HG02981 (cell line): ENCODE measurements at regions not wholly inside any gene's neighbourhood (a gene's known extent, or its start where the extent isn't known, plus 50 kb on each side); places are given as distances from the start of the nearest gene placed in this dataset.

ENCODE experiments used
- ATAC-seq: cut with Tn5 transposase; IDR thresholded peaks from one replicate; pipeline ENCODE4 v1.9.1; 2021; ENCODE audit warnings: mild to moderate bottlenecking, moderate library complexity; ENCODE audit not compliant: unreplicated experiment

DNA sequence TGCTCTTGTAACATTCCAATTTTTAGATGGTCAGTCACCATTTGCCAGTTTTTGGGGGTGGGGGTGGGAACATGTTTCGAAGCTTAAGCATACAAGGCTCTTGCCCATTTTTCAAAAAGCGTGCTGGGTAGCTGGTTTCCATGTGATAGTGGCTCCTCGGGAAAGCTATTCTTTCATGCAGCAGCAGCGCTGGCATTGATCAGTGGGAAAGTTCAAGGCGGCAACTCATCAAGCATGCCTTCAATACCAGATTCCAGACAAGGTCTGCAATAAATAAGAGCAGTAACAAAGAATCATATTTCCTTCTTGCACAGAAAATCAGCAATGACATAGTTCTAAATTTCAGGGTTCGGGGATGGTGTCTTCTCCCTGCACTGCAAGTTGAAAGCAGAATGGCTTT, 133.5 kb upstream of the ONECUT1 start:
- no peak for ATAC-seq

DNA sequence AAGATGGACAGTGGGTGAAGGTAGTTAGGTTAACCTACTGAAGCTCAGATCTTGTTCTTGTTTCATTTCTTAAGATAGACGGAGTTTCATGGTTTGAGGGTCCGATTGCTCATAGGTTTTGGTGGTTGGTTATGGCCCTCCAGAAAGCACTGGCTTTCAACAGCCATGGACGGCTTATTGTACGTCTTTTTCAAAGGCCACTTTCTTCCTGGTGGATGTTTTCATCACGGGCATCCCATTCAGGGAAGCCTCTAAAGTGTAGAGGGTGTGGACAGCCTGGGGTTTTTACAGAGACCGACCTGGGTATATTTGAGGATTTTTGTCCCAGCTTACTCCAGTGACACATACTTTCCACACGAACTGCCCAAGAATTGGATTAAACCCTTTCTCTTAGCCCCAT, 132.7 kb upstream of the ONECUT1 start:
- ATAC-seq: no peak

DNA sequence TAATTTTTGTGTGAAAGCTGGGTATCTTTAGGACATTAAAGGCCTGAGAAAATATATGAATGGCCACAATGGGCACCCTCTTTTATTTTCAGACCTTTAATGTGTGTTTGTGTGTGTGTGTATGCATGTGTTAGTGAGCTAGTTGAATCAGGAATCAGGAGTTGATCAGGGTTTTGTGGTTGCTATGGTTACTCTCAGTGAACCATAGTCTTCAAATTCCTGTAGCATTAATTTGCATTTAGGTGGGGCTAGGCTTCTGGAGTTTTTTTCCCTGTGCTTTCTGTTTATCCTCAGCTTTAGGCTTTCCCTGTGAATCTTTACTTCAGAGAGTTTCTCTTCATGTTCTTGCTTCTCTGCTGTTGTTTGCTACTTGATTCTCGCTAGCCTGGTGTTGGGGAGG, 122.0 kb upstream of the ONECUT1 start:
- no peak for ATAC-seq

DNA sequence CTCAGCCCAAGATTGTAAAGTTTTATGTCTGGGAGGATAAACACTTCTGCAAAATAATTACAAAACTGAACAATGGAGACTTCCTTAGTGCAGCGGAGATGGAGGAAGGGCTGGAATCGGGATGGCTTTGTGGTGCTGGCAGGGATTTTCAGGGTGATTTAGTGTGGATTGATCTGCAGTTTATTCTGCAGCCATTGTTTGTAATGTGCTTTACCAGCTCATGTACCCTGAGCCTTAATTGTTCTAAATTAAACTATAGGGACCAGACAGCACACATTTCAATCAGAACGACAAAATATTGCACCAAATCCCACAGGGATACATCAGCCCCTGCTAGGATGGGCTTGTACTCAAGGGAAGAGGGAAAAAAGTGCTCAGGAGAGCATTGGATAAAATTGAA, 103.2 kb upstream of the ONECUT1 start:
- no peak for ATAC-seq

DNA sequence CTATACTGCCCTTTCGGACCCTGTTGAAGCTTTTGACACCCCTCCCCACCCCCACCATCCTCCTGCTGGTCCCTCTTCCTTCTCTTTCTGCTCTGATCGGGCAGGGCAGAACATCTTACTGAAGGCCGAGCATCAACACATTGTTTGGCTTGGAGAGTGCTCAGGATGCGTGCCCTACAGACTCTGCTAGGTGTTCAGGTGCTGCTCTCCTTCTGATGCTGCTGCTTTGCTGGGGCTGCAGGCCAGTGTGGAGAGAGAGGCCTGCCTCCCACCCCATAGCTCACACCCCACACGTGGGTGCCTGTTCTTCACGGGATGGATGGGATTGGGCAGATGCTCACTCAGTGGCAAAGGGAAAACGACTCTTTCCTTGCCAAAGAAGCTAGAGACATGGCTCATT, 89.8 kb upstream of the ONECUT1 start:
- ATAC-seq: no peak

DNA sequence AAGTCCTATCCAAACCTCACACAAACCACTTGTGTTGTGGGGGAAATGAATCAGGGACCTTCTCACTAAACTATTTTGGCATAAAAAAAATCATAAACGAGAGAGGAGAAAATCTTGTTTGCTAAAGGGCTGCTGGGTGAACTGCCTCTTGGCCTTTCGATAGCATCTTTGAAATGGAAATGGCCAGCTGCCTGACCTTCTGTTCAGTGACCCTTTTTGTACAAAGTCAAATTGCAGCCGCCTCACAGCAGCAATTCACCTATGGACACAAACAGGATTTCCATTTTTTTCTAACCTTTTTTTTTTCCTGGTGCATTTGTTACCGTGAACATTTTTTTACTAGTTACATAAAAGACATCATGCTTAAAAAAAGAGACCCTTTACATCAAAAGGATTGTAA, 89.0 kb upstream of the ONECUT1 start:
- ATAC-seq: no peak

DNA sequence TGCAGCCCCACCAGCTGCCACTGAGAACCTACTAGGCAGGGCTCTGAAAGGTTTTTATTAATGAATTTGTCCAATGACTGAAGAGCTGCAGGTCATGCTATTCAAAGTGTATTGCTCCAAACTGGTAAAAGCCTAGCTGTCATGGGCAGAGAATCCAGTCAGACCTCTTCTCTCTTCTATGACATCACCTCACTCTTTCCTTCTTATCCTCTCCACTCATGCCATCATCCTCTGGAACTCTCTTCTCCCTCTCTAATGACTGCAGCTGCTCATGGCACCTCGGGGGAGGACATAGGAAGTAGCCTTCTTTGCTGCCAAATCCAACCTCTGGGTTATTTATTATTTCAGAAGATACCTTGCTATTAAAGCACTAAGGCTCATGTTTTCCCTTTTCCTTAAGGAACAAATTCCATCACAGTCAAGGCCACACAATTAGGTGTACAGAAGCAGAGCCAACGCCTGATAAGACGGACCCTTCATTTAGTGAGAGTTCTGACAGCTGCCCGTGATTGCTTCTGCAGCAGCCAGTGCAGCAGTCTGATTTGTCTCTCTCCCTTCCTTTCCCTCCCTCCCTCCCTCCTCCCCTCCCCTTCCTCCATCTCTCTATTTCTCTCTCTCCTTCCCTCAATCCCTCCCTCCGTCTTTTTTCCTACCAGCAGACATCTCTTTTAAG, 87.0 kb upstream of the ONECUT1 start:
- ATAC-seq: no peak

DNA sequence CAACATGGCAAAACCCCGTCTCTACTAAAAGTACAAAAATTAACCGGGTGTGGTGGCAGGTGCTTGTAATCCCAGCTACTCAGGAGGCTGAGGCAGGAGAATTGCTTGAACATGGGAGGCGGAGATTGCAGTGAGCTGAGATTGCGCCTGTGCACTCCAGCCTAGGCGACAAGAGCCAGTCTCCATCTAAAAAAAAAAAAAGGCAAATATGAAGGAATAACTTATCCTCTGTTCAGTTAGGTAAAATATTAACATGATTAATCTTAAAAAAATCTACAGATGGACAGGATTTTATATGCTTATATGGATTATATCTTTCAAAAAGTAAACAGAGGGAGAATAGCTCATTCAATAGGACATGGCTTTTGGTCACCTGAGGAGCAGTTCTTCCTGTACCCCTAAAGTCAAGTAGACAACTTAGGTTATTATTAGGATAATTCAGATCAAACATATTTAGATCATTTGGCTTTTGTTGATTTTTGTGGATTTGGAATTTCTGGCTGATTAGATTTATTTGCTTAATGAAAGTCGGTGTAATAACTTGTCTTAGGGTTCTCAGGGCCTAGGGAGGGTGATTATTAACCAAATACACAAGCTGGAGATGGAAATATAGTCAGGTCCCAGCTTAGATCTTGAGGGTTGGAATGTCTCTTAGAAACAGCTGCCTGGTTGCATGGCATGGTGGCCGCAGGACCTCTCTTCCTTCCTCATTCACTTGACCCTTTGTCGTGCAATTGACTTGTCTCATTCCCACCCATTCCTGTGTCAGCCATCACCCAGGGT, 82.1 kb upstream of the ONECUT1 start:
- ATAC-seq: no peak

DNA sequence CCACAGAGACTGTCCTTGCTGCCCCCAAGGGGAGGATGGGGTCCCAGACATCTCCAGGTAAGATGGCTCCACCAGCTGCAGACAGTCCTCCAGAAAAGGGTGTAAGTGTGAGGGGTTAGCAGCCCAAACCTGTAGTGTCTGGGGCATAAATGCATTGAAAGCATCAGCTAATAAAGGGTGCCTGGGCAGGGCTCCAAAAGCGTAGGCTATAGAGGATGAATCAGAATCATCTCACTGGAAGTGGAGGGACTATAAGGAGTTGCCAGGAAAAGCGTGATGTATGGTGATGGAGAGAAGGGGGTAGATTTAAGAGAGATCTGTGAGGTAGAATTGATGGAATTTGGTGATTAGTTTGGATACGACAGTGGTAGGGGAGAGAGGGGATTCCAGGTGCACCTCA, 79.9 kb upstream of the ONECUT1 start:
- no peak for ATAC-seq

DNA sequence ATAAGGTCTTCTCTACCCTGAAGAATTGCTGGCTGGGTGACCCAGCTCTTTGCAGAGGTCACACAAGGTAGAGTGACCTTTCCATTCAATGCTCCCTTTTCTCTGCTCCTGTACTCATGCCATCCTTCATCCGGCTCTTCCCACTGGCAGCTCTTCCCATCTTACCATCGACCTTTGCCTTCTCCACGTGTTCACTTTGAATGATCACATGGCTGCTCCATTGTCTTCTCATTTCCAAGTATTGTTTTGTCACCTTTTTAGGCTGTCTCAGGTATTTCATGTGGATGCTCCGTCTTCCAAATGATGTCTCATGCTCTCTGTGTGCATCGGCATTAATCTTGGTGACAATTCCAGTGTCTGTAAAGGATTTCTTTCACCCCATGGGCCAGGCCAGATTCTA, 76.6 kb upstream of the ONECUT1 start:
- ATAC-seq: no peak

DNA sequence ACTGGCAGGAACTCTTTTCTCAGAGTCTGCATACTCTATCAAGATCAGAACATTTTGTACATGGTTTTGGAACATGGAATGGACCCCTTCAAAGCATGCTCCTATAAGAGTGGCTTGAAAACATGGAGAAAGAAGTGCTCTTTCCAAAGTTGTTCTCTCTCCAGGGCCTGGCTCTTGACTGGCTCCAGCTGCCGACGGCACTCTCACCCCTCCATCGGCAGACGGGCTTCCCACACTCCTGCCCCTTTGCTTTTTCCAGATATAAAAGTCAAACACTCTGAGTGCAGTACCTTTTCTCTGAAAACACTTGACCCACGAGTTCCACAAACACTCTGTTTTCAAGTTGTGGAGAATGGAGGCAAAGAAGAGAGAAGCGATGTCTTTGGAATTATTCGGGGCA, 72.5 kb upstream of the ONECUT1 start:
- no peak for ATAC-seq

DNA sequence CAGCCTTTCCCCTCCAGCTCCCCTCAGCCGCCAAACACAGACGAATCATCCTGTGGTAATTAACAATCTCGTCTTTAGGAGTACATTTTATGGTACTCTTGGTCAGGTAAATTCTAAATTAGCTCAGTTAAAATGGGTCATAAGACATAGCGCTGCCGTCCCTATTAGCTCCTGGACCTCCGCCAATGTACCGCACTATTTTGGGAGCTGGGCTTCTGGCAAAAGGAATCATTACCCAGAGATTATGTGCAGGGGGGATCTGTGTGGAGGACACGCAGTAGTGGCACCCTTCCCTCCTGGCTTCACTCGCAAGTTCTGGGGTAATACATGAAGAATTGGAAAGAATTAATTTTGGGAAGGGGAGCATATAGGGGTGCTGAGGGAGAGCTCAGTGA, 68.6 kb upstream of the ONECUT1 start:
- ATAC-seq: no peak

DNA sequence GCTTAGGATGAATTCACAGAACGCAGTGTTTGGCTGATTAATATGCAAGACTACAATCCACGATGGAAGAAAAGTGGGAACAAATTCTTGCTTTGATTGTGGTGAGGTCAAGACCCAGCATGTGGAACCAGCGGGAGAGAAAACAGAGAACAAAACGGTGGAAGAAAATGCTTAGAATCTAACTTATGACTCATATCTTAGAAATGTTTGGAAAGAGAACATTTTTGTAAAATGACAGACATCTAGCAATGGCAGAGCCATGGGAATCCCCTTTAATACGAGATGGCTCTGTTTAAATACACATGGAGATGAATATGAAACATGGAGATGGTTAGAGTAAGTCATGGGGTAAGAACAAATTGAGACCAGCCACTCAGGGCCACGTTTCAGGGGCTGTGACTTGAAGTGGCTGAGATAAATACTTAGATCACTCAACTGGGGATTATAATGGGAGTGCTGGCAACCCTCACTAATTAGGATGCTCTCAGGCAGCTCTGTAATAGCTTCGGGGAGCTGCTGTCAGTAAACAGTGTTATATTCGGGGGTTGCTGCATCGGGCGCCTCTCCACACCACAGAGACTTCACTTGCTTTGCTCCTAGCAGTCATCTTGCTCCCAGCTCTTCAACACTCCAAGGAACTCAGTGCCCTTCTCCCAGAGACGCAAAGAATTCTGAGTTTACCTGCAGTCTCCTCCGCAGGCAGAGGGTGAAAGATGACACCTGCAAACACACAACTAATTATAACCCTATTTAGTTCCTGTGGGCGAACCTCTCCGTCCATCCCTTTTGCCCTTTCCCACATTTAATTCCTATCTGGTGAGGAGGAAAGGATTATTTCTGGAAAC, 68.0 kb upstream of the ONECUT1 start:
- ATAC-seq: no peak

DNA sequence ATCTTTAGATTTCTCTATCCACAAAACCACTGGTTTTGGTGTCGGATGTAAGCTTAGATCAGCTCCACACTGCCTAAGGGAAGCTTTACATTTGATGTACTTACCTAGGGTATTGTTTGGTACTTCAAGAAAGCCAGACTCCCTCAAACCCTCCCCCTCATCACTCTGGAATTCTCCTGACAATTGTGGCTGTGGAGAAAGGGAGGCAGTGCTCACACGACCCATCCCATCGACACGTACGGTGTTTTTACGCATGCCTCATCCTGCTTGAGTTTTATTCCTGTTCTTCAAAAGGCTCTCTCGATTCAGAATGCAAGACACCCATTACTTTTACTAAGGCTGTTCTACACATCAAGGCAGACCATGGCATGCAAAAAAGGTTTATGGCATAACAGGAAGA, 67.3 kb upstream of the ONECUT1 start:
- ATAC-seq: no peak

DNA sequence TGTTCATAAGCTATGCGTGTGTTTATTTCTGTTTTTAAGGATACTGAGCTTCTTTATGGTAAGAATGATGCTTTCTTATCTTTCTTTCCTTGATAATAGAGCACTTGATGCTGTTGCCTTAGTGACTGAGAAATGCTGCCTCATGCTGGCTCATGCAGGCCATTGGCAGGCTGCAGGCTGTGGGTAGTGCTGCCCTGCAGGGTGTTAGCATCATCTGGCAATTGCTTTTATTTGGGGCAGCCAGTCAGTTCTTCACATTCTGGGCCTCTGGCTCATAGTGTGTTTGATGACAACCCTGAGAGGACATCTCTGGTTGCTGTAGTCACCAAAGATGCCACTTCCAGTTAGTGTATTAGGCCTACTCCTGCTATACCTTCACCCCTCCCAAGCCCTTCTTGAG, 66.2 kb upstream of the ONECUT1 start:
- ATAC-seq: no peak

DNA sequence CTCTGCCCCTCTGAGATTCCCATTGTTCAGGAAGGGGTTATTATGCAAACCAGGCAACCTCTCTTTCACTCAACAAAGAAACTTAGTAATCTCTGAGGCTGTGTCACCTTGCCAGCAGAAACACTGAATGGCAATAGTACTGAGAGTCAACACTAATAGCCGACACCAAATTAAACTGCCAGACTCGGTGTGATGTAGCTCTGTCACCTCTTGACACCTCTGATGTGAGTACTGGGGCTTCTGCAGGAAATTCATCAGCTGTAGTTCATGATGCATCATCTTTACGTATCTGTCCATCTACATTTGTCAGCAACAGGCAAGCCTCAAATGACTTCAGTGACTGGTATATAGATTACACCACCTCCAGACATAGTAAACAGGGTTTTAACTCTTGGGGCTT, 65.0 kb upstream of the ONECUT1 start:
- ATAC-seq: no peak

DNA sequence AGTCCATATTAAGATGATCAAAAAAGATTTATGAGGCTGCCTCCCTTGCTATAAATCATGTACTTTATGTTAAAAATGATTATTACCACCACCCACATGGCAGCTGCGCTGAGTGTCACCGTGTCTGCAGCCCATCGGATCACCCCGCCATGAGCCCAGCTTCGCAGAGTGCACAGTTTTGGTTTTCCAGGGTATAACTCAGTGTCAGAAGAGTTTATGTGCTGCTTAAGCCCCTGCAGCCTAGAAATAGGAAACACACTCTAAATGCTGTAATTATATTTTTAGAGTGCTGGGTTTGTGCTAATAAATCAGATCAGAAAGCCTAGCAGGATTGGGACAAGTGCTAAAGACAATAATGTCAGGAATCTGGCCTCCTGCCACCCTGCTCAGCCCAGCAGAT, 54.7 kb upstream of the ONECUT1 start:
- ATAC-seq: no peak
